ACHN (cell line): ENCODE measurements at regions not wholly inside any gene's neighbourhood (a gene's known extent, or its start where the extent isn't known, plus 50 kb on each side); places are given as distances from the start of the nearest gene placed in this dataset.
A peak's percentile ranks its signal among the peaks of the same experiment; 100 is the strongest.

Experiments
- DNase-seq: peaks from one replicate; pipeline ENCODE4 v3.0.0-alpha.2; 2015
- in situ Hi-C: cut with HindIII; loops from 2 replicates; pipeline ENCODE4 v1.10.0; 2017; ENCODE audit warnings: low sequenced_read_pairs, low pct_ligation_motif_present, low pct_unique_long_range_greater_than_20kb

DNA sequence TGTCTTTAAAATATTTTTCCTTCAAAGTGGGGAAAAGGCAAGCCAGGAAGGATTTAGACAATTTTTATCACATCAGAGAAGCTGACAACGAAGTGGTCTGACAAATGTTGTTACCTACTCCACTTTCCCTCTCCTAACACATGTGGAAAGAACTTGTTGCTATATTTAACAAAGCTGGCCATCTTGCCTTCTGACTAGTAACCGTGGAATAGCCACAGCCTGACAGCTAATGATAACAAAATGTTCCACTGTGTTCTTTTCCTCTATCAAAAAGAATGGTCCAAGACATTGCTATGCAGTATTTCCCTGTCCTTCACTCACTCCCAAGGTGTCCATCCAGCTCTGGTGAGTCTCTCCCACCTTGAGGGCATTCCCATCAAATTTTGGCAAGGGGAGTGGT is 481.4 kb upstream of the THBS1 start:
- no peak for DNase-seq
- in situ Hi-C loops: no loop called here

DNA sequence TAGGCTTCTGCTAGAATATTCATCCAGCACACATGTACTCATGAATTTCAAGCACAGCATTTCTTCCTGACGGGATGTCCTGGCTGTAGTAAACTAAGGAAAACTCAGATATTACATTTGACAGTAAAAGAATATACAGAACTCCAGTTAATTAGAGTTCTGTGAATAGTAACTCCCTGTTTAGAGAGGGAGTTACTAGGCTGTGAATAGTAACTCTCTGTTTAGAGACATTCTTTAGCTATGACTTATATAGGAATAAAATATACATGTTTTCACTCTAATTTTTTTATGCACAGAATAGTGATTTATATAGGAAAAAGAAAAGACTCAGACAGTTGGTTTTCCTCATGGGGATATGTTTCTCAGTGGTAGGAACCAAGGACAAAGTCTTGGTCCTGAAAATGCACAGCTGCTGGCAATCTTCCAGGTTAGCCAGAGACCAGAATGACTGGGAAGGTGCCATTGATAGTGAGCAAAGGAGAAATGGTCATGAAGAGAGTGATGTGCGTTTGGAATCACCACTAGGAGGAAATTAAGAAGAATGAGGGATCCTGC is 480.7 kb upstream of the THBS1 start:
- DNase-seq: no peak

DNA sequence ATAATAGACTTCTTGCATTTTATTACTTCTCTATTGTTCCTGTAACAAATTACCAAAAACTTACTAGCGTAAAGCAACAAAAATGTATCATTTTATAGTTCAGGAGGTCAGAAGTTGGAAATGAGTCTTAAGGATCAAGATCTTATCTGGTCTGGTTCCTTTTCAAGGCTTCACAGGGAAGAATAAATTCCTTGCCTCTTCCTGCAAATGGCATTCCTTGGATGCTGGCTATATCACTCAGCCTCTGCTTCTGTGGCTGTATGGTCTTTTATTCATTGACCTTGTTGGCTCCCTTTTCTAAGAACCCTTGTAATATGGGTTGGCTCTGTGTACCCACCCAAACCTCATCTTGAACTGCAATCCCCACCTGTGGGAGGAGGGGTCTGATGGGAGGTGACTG is 478.4 kb upstream of the THBS1 start:
- in situ Hi-C loops: no loop called here
- no peak for DNase-seq

More for the DNA sequence above, 480.7 kb upstream of the THBS1 start:
- in situ Hi-C loops: no loop called here

DNA sequence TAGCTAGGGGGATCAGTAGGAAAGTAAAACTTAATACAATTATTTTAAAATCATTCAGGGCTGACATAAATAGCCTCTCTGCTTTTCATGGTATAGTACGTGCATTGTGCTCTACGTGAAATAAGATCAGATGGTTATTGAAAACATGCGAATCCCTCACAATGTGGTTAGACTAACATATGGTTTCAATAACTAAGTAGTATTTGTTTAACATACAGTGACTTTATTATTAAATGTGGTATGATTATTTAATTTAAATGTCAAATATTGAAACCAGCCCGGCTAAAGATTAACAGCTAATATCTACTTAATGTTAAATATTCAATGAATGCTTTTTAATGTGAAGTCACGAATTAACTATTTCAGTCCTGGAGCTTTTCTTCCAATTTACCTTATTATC is 473.9 kb upstream of the THBS1 start:
- no peak for DNase-seq
- in situ Hi-C loops: no loop called here

DNA sequence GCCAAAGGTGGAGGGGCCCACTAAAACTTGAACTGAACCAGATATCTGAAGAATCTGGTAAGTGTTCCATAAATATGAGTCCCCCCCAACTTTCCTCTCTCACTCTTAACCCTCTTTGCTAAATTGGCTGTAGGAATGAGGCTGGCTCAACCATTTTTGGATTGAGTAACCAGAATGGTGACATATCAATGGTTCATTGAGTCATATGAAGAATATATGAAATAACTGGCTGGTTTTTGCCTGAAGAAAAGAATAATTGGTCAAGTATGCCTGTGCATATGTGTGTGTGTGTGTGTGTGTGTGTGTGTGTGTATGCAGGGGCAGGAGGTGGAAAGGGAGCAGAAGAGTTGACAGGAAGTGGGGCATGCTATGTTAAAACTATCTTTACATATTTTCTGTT is 472.9 kb upstream of the THBS1 start:
- DNase-seq: no peak
- in situ Hi-C loops: no loop called here

DNA sequence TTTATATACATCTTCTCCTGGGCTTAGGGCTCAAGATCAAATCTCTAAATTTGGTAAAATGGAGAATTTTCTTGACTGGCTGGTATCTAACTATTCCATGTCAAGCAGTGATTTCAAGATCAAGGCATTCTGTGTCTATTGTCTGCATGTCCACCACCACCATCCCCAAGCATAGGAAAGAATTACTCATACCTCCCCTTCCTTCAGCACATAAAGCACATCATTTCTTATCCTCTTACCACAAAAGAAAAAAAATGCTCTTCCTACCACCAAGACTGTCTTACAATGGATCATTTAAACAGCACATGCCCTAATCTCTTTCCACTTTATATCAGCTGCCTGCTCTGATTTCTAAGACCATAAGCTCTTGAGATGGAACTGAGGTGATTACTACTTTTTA is 470.5 kb upstream of the THBS1 start:
- in situ Hi-C loops: no loop called here
- no peak for DNase-seq

DNA sequence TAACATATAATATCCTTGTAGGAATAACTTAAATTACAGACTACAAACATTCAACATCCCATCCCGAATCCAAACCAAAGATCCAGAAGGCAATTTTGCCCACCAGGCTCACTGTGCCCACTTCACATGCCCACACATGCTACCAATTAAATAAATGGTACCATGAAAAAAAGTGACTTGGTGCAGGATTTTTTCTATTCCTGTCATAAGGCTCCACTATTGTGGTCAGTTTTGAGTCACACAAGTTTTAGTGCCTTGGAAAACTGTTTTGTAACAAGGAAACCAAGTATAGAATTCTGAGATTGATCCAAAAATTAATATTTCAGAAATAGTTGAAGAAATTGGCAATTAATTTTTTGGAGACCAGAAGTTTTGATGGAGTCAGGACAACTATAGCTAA is 470.1 kb upstream of the THBS1 start:
- in situ Hi-C loops: no loop called here
- DNase-seq: no peak

DNA sequence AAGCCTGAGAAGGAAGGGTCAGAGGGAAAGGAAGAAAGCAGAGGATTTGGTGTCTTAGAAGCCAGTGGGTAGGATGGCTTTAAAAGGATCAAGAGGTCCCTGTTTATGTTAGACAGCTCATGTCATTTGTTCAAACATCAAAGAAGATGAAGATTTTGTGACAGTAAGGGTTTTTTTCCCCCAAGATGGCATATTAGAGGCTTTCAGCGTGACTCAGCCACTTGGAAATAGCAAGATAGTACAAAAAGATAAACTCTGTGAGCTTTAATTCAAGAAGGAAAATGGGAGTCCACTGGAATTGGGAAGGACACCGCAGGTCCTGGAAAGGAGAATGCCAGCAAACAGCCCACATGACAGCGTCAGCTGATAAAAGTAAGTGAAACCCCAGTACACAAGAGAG is 467.1 kb upstream of the THBS1 start:
- in situ Hi-C loops: no loop called here
- DNase-seq: no peak

DNA sequence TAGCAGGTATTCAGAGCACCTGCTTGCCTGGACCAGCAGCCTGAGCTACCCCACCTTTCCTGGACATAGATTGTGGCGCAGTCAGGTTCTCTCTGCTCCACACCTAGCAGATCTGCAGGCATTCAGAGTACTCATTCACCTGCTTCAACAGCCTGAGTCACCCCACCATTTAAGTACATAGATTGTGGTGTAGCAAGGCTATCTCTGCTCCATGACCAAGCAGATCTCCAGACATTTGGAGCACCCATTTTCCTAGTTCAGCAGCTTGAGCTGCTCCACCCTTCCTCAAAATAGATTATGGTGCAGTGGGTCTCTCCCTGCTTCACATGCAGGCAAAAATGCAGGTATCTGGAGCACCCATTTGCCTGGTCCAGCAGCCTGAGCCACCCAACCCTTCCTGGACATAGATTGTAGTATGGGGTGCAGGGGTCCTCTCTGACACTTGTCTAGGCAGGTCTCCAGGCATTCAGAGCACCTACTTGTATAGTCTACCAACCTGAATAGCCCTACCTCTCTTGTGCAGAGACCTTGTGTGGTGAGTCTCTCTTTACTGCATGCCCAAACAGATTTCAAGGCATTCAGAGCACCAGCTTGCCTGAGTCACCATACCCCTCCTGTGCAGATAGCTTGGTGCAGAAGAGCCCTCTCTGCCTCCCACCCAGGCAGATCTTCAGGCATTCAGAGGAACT is 466.0 kb upstream of the THBS1 start:
- no peak for DNase-seq
- in situ Hi-C loops: no loop called here

DNA sequence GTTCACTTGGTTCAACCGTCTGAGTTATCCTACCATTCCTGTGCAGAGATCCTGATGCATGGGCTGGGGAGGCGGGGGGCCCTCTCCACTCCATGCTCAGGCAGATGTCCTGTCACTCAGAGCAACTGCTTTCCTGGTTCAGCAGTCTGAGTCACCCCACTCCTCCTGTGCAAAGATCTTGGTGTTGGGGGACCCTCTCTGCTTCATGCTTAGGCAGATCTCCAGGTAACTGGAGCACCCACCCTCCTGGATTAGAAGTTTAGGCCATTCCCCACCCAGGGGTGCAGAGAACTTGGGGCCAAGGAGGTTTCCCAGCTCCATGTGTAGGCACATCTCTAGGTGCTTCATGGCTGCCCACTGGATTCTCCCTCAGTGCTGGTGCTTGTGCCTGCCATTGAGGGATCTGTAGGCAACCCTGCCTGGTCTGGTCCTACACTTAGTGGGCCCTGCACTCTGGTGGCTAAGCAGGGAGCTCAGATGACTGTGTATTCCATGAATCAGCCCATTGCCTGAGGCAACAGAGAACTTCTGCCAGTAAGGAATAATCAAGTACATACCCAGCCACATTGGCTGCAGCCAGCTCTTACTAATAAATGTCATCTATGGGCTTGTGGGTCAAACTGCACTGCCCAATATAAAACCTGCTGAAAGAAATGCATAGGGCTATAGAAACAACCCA is 465.4 kb upstream of the THBS1 start:
- in situ Hi-C loops: no loop called here

DNA sequence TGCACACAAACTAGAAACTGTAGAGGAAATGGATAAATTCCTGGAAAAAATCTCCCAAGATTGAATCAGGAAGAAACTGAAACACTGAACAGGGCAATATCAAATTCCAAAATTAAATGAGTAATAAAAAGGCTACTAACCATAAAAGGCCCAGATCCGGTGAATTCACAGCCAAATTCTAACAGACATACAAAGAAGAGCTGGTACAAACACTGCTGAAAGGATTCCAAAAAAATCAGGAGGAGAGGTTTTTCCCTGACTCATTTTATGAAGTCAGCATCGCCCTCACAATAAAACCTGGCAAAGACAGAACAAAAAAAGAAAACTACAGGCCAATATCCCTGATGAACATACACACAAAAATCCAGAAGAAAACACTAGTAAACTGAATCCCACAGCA is 462.4 kb upstream of the THBS1 start:
- DNase-seq: no peak
- in situ Hi-C loops: no loop called here

More for the DNA sequence above, 465.4 kb upstream of the THBS1 start:
- DNase-seq: no peak

DNA sequence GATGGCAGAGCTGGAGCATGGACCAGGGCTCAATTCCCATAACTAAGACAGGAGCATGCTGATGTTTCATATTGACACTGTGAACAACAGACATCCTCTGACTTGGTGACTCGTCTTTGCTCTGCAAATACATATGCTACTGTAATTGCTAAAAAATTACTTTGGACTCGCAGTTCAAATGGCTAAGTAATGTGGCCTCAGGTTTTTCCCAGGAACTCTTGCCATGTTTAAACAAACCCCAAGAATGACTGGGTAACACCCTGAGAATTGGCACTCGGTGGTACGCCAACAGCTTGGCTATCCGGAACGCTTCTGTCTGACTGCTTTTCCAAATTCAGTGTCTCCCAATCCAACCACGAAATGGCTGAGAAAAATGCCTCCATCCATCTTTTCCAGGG is 456.7 kb upstream of the THBS1 start:
- in situ Hi-C loops: no loop called here
- no peak for DNase-seq

DNA sequence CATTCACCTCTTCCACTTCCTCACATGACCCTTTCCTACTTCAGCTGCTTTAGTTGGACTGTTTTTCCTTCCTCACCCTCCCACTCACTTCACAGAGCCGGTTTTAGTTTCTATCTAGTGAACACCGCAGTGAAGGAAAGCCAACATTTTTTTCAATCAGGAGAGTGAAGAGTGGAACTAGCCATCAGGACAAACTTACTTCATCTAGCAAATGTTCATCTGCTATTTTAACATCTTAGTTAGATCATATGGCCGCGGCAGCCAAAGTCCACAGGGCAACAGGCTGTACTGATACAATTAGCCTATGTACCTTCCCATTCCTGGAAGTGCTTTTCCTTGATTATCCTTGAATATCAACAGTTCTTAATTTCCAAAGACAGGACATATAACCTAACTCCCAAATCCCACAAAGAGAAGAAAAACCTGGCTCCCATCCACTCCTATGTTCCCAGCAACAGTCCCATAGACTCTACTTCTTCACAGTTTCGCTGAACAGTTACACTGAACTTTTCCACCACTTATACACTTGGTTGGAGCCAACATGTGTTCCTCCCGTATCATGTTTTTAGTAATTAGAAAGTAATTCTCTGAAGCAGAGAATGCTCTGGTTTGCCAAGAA is 456.2 kb upstream of the THBS1 start:
- no peak for DNase-seq
- in situ Hi-C loops: no loop called here

DNA sequence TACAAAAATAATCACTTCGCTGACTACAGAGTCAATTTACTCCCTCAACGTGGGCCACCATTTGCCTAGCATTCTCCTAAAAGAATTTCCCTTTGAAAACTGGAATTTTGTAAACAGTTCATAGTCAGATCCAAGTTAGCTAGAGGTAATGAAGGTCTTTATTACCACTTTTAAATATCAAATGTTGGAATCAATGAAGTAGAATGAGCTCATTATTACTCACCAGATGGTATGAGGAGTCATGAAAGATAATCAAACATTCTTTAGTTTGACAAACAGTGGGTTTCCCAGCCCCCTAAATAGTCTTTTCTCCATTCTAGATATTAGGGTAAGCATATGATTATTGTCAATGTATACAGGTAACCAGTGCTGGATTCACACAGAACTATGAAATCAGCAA is 455.7 kb upstream of the THBS1 start:
- DNase-seq: no peak
- in situ Hi-C loops: no loop called here

DNA sequence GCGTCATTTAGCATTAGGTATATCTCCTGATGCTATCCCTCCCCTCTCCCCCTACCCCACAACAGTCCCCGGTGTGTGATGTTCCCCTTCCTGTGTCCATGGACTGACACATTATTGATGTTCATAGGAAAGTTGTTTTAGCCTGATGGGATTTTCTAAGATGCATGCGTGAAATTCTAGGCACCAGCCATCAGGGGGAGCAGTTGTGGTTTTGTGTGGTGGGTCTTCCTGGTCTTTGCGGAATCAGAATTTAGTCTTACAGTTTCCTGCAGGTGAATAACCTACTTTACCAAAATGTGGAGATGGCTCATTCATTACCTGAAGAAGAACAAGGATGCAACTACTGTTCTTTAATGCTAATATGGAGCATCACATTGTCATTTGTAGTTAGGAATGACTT is 455.0 kb upstream of the THBS1 start:
- in situ Hi-C loops: no loop called here
- peak; percentile 49 for DNase-seq

DNA sequence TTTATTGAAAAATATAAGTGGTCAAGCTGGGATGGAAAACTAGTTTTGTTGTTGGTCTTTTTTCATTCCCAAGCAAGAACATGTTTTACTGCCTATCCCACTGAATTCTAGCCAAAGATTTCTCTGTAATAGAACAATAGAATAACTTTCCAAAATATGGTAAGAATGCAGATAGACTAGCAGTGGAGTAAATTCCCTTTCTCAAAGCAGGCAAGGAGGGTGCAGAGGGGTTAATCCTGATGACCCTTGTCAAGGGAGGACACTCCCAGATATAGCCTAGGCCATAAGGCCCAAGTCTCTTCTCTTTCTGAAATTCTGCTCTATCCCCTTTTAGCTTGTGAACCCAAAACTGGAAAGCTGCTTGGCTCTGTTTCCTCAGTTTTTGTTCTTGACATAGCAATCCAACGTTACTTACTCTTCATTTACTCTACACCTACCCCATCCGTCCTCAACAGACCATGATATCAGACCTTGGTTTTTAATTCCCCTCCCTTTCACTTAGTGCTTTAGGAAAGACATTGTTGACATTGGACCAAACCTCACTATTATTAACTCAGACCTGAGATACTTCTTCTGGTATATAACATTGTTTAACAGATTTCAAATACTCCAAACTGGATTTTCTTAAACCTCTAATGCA is 453.6 kb upstream of the THBS1 start:
- DNase-seq: peak; percentile 18
- in situ Hi-C loops: no loop called here

DNA sequence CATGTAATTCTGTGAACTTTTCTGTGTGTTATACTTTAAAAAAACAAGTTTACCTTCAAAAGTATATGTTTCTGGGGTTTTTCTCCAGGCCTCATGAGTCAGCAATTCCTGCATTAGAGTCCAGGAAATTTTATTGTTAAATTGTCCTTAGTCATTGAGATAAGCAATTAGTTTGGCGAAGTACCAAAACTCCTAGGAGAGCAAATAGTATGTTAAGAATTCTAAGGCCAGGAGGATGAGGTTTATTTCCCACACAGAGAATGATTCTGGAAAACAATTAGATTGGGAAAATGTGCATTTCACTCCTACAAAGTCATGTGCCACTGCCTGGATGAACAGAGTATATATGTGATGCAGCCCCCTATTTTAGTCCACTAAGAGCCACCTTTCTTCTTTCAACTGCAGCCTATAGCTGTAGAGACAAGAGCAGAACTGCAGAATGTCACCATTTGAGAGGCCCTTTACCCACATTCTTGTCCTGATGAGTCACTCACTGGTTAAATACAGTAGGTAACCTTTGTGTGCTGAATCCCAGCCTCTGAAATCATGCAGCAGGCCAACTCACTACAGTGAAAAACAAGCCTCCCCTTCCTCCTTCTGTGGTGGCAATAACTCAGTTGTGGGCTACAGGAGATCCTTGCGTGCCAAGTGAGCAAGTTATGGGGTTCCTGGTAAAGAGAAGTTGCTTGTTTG is 452.8 kb upstream of the THBS1 start:
- in situ Hi-C loops: no loop called here
- DNase-seq: peak; percentile 95

DNA sequence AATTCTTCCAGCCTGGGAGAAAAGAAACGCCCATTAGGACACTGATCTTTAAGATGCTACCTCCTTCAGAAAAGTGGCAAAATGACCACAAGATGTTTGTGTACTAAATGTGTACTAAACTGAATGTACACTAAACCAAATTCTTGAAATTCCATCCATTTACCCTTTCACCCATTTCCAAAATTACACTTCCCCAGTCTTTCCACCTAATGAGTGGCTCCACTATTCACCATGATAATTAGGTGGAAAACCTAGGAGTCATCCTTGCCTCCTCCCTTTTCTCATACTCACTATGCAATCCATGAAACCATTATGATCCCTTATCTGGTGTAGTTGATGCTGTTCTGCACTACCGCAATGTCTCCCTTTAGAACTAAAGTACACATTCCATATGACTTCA is 452.1 kb upstream of the THBS1 start:
- in situ Hi-C loops: no loop called here

More for the DNA sequence above, 452.1 kb upstream of the THBS1 start:
- no peak for DNase-seq
